SK-N-SH (cell line): ENCODE measurements at regions not wholly inside any gene's neighbourhood (a gene's known extent, or its start where the extent isn't known, plus 50 kb on each side); places are given as distances from the start of the nearest gene placed in this dataset.

Experiments
- EZH2phosphoT487 ChIP-seq: fragments of 200-600 bp; sonication (generic); IDR thresholded peaks from 2 replicates; pipeline ENCODE4 v1.6.1; 2017; ENCODE audit warnings: low read depth, mixed run types, mild to moderate bottlenecking, antibody characterized with exemption, moderate library complexity, borderline replicate concordance
- JUND ChIP-seq: IDR thresholded peaks from 2 replicates; pipeline ENCODE4 v1.4.0; 2012
- NFIC ChIP-seq: IDR thresholded peaks from 2 replicates; pipeline ENCODE4 v1.4.0; 2012; ENCODE audit warnings: borderline replicate concordance
- POLR2AphosphoS5 ChIP-seq: IDR thresholded peaks from 2 replicates; pipeline ENCODE4 v1.6.1; 2012; ENCODE audit warnings: low read depth, low read length
- RAD21 ChIP-seq: IDR thresholded peaks from 2 replicates; pipeline ENCODE4 v1.6.1; 2012; ENCODE audit warnings: mild to moderate bottlenecking, low read length
- RFX5 ChIP-seq: IDR thresholded peaks from 2 replicates; pipeline ENCODE4 v1.6.1; 2012; ENCODE audit warnings: mild to moderate bottlenecking, improper control_type of control experiment, low read length
- SMC3 ChIP-seq: IDR thresholded peaks from 2 replicates; pipeline ENCODE4 v1.6.1; 2012; ENCODE audit warnings: low read depth, low read length, improper control_type of control experiment
- TEAD4 ChIP-seq: IDR thresholded peaks from 2 replicates; pipeline ENCODE4 v1.4.0; 2012; ENCODE audit warnings: mild to moderate bottlenecking, borderline replicate concordance; ENCODE audit not compliant: insufficient read depth
- YY1 ChIP-seq: IDR thresholded peaks from 2 replicates; pipeline ENCODE4 v1.4.0; 2012; ENCODE audit warnings: low read depth, mild to moderate bottlenecking
- TF ChIP-seq, protein P1 (sequence below): fragments of 200-600 bp; sonication (generic); IDR thresholded peaks from 2 replicates; pipeline ENCODE4 v1.6.1; 2017; ENCODE audit warnings: antibody characterized with exemption, mild to moderate bottlenecking, moderate library complexity
- TF ChIP-seq, protein P2 (sequence below): fragments of 150-350 bp; IDR thresholded peaks from 2 replicates; pipeline ENCODE4 v1.6.1; 2017; ENCODE audit warnings: antibody characterized with exemption, low read length, low read depth, borderline replicate concordance
- TF ChIP-seq, protein P3 (sequence below): IDR thresholded peaks from 2 replicates; pipeline ENCODE4; 2012

DNA sequence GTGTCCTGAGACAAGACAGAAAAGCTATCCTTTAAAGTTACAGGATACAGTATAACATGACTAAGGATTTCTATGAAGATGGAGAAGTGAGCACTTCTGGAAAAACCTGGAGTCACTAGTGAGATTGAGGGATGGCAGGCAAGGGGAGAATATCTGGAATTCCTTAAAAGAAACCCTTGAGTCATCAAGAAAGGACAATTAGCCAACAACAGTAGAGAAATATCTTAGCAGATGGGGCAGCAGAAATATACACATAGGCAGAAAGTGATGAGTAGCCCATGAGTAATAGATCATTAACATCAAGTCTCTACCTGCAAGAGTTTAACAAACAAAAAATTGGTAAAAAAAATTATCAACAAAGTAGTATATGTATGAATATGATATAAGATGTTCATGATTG, 858.8 kb upstream of the FRG1 start:
- TF ChIP-seq, protein P1, sequence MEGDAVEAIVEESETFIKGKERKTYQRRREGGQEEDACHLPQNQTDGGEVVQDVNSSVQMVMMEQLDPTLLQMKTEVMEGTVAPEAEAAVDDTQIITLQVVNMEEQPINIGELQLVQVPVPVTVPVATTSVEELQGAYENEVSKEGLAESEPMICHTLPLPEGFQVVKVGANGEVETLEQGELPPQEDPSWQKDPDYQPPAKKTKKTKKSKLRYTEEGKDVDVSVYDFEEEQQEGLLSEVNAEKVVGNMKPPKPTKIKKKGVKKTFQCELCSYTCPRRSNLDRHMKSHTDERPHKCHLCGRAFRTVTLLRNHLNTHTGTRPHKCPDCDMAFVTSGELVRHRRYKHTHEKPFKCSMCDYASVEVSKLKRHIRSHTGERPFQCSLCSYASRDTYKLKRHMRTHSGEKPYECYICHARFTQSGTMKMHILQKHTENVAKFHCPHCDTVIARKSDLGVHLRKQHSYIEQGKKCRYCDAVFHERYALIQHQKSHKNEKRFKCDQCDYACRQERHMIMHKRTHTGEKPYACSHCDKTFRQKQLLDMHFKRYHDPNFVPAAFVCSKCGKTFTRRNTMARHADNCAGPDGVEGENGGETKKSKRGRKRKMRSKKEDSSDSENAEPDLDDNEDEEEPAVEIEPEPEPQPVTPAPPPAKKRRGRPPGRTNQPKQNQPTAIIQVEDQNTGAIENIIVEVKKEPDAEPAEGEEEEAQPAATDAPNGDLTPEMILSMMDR, result no peak
- TF ChIP-seq, protein P2, sequence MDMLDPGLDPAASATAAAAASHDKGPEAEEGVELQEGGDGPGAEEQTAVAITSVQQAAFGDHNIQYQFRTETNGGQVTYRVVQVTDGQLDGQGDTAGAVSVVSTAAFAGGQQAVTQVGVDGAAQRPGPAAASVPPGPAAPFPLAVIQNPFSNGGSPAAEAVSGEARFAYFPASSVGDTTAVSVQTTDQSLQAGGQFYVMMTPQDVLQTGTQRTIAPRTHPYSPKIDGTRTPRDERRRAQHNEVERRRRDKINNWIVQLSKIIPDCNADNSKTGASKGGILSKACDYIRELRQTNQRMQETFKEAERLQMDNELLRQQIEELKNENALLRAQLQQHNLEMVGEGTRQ, result no peak
- TF ChIP-seq TEAD4 (no peak), RAD21 (no peak), YY1 (no peak), POLR2AphosphoS5 (no peak), NFIC (no peak), RFX5 (no peak), SMC3 (no peak), JUND (no peak), EZH2phosphoT487 (no peak)
- TF ChIP-seq, protein P3, sequence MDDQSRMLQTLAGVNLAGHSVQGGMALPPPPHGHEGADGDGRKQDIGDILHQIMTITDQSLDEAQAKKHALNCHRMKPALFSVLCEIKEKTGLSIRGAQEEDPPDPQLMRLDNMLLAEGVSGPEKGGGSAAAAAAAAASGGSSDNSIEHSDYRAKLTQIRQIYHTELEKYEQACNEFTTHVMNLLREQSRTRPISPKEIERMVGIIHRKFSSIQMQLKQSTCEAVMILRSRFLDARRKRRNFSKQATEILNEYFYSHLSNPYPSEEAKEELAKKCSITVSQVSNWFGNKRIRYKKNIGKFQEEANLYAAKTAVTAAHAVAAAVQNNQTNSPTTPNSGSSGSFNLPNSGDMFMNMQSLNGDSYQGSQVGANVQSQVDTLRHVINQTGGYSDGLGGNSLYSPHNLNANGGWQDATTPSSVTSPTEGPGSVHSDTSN, result no peak
